ENCODE measurements at regions not wholly inside any gene's neighbourhood (a gene's known extent, or its start where the extent isn't known, plus 50 kb on each side); places are given as distances from the start of the nearest gene placed in this dataset.
"Not testable (repeated sequence)": the region's sequence is repeated elsewhere in the genome, so short reads cannot be mapped to it uniquely, and the experiment has no call there.

DNA sequence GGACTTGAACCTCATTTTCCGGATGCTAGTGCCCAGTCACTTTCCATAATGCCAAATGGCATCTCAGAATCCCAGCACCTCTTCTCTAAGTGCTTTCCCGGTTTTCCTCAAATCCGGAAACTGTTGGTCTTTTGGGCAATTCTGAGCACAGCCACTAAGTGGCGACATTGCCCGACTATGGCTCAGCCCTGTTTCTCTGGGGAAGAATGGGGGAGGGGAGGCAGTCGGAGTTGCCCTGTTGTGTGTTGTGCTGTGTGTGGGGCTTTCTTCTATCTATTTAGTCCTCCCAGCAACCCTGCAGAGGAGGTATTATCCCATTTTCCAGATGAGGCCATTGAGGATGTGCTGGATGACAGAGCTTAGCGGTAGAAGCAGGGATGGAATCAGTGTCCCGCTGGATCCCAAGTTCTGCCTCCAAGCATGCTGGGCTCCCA lies 175.0 kb downstream of the FCRL5 start:
- BruUV-seq (replicated peaks); H3K9ac ChIP-seq (replicated peaks; ENCODE audit: extremely low read depth, insufficient read depth, low read length); dilution Hi-C loops (cut with MboI; ENCODE audit: extremely low pct_ligation_motif_present, low sequenced_read_pairs); H3K4me1 ChIP-seq (ENCODE audit: control insufficient read depth, extremely low read depth, insufficient read depth, low read length); H3K4me2 ChIP-seq (ENCODE audit: insufficient read depth, low read length); H3K27ac ChIP-seq (ENCODE audit: insufficient read depth, low read depth, low read length); H3K9me3 ChIP-seq (replicated peaks; ENCODE audit: control insufficient read depth, insufficient read depth, low read length); H3K27me3 ChIP-seq (ENCODE audit: control insufficient read depth in 2 of 2, insufficient read depth in 2 of 2, low read length in 2 of 2); H4K20me1 ChIP-seq (replicated peaks; ENCODE audit: control insufficient read depth, extremely low read depth, insufficient read depth, low read length); H3K36me3 ChIP-seq (ENCODE audit: control insufficient read depth in 2 of 2, extremely low read depth in 1 of 2, insufficient read depth in 2 of 2, low read length in 2 of 2); H3K79me2 ChIP-seq (ENCODE audit: control insufficient read depth, insufficient read depth, low read length); H3K9me1 ChIP-seq (replicated peaks; ENCODE audit: control insufficient read depth, extremely low read depth, insufficient read depth, low read length); H3K4me3 ChIP-seq (replicated peaks in 1 of 3; ENCODE audit: insufficient read depth in 1 of 3, low read depth in 1 of 3, low read length in 3 of 3): not testable (repeated sequence)
- TF ChIP-seq, protein P1, sequence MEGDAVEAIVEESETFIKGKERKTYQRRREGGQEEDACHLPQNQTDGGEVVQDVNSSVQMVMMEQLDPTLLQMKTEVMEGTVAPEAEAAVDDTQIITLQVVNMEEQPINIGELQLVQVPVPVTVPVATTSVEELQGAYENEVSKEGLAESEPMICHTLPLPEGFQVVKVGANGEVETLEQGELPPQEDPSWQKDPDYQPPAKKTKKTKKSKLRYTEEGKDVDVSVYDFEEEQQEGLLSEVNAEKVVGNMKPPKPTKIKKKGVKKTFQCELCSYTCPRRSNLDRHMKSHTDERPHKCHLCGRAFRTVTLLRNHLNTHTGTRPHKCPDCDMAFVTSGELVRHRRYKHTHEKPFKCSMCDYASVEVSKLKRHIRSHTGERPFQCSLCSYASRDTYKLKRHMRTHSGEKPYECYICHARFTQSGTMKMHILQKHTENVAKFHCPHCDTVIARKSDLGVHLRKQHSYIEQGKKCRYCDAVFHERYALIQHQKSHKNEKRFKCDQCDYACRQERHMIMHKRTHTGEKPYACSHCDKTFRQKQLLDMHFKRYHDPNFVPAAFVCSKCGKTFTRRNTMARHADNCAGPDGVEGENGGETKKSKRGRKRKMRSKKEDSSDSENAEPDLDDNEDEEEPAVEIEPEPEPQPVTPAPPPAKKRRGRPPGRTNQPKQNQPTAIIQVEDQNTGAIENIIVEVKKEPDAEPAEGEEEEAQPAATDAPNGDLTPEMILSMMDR (IDR thresholded peaks at IDR 0.05; ENCODE audit: extremely low read depth in 1 of 2, insufficient read depth in 1 of 2, low read depth in 1 of 2, low read length in 2 of 2), result peak; percentile 70 to 75
- ChIA-PET CTCF (interaction anchor here (0.6 to 5.0 kb wide), 13 partner anchors 9 to 287 kb away, joined by 3 to 37 read pairs (median 5); no protein-coding TSS in a partner anchor), POLR2A (interaction anchor here (0.6 kb wide), 1 partner anchor 13 kb away, joined by 3 read pairs; no protein-coding TSS in a partner anchor)
- FAIRE-seq, result peak; percentile 96
- H2AFZ ChIP-seq (ENCODE audit: low read depth, low read length), result peak overlapping the region; percentile 41
- peak; percentile 58 for DNase-seq (ENCODE audit: low read depth, low spot score)
- intact Hi-C loops (cut with micrococcal nuclease), result loop anchor here (1.0 kb wide), 2 partner anchors 13 to 112 kb away; no protein-coding TSS in a partner anchor

DNA sequence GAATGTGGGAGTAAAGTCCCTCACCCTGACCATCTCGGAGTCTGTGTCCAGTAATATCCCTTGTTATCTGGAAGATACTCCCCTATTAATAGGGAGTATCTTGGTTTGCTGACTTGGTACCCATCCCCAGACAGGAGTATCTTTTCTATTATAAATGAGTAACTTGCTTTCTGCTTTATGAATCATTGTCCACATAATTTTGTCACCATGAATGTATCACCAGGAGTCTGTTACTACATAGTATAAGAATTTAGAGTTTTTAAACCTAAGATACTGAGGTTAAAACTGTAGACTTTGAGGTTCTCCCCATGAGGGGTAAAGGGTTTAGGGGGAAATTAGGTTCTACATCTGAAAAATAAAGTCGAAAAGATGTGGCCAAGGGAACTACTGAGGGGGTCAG lies 175.6 kb downstream of the FCRL5 start:
- no TSS peak for BruUV-seq (replicated peaks)
- Histone ChIP-seq H3K27ac (ENCODE audit: insufficient read depth, low read depth, low read length) (no peak overlapping the region), H3K9me3 (replicated peaks; ENCODE audit: control insufficient read depth, insufficient read depth, low read length) (no peaks in the 10 kb centered on the region), H3K27me3 (ENCODE audit: control insufficient read depth in 2 of 2, insufficient read depth in 2 of 2, low read length in 2 of 2) (peaks cover 0 to 1% of the 10 kb centered on the region in 2 experiments), H2AFZ (ENCODE audit: low read depth, low read length) (no peak overlapping the region), H3K79me2 (ENCODE audit: control insufficient read depth, insufficient read depth, low read length) (no peaks in the 10 kb centered on the region), H3K4me1 (ENCODE audit: control insufficient read depth, extremely low read depth, insufficient read depth, low read length) (no peaks in the 10 kb centered on the region), H3K4me3 (replicated peaks in 1 of 3; ENCODE audit: insufficient read depth in 1 of 3, low read depth in 1 of 3, low read length in 3 of 3) (no peak overlapping the region), H4K20me1 (replicated peaks; ENCODE audit: control insufficient read depth, extremely low read depth, insufficient read depth, low read length) (no peaks in the 10 kb centered on the region), H3K36me3 (ENCODE audit: control insufficient read depth in 2 of 2, extremely low read depth in 1 of 2, insufficient read depth in 2 of 2, low read length in 2 of 2) (no peaks in the 10 kb centered on the region), H3K9ac (replicated peaks; ENCODE audit: extremely low read depth, insufficient read depth, low read length) (no peak overlapping the region), H3K4me2 (ENCODE audit: insufficient read depth, low read length) (no peak overlapping the region), H3K9me1 (replicated peaks; ENCODE audit: control insufficient read depth, extremely low read depth, insufficient read depth, low read length) (no peaks in the 10 kb centered on the region)
- TF ChIP-seq, protein P1 (IDR thresholded peaks at IDR 0.05; ENCODE audit: extremely low read depth in 1 of 2, insufficient read depth in 1 of 2, low read depth in 1 of 2, low read length in 2 of 2), result no peak
- TF ChIP-seq POLR2A (IDR thresholded peaks at IDR 0.05; ENCODE audit: low read depth, low read length), result no peak
- TF ChIP-seq, protein P2, sequence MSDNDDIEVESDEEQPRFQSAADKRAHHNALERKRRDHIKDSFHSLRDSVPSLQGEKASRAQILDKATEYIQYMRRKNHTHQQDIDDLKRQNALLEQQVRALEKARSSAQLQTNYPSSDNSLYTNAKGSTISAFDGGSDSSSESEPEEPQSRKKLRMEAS (IDR thresholded peaks at IDR 0.05; ENCODE audit: insufficient read depth, insufficient read length), result no peak
- no peak for TF ChIP-seq JUN (IDR thresholded peaks at IDR 0.05; ENCODE audit: borderline replicate concordance, insufficient read depth, insufficient read length, low read depth)
- TF ChIP-seq POLR2AphosphoS5 (IDR thresholded peaks at IDR 0.05; ENCODE audit: insufficient read depth, low read depth, low read length), result no peak
- TF ChIP-seq EZH2 (IDR thresholded peaks at IDR 0.05; ENCODE audit: borderline replicate concordance, low read depth, low read length, severe bottlenecking), result no peak
- no peak for TF ChIP-seq MYC (IDR thresholded peaks at IDR 0.05; ENCODE audit: low read depth, low read length)
- TF ChIP-seq FOS (IDR thresholded peaks at IDR 0.05; ENCODE audit: borderline replicate concordance, insufficient read depth, low read length), result no peak
- TF ChIP-seq GATA2 (IDR thresholded peaks at IDR 0.05; ENCODE audit: insufficient read depth, insufficient read length, low read depth, low read length), result no peak
- POLR2A ChIA-PET, result interaction anchor here (0.6 kb wide), 1 partner anchor 14 kb away, joined by 3 read pairs; no protein-coding TSS in a partner anchor
- FAIRE-seq (no peak), DNase-seq (ENCODE audit: low read depth, low spot score) (no peak)
- CTCF ChIA-PET, result interaction anchor here (0.6 to 5.0 kb wide), 13 partner anchors 10 to 287 kb away, joined by 3 to 37 read pairs (median 5); no protein-coding TSS in a partner anchor
- intact Hi-C loops (cut with micrococcal nuclease) (loop anchor here (1.0 kb wide), 2 partner anchors 14 to 113 kb away; no protein-coding TSS in a partner anchor), dilution Hi-C loops (cut with MboI; ENCODE audit: extremely low pct_ligation_motif_present, low sequenced_read_pairs) (no loop called here)

Data from endothelial cell of umbilical vein (primary cell).